Mucosa of descending colon (tissue), 3 donors: ENCODE measurements at regions not wholly inside any gene's neighbourhood (a gene's known extent, or its start where the extent isn't known, plus 50 kb on each side); places are given as distances from the start of the nearest gene placed in this dataset.
A peak's percentile ranks its signal among the peaks of the same experiment; 100 is the strongest.

Experiments
- ATAC-seq: fragments of 200-7000 bp; cut with Tn5 transposase; one replicate; pipeline ENCODE4 v1.9.1; 2020; ENCODE audit warnings: mild to moderate bottlenecking, moderate library complexity
- DNase-seq, 3 donors: peaks; one replicate each; pipeline ENCODE4 v3.0.0-alpha.2; 2020
- H3K36me3 ChIP-seq: fragments of 200-600 bp; one replicate; pipeline ENCODE4 v1.8.0; 2021; ENCODE audit warnings: low read depth, mild to moderate bottlenecking
- H3K4me1 ChIP-seq: fragments of 200-600 bp; one replicate; pipeline ENCODE4 v1.8.0; 2021; ENCODE audit warnings: low read depth, mild to moderate bottlenecking
- H3K4me3 ChIP-seq: fragments of 200-600 bp; one replicate; pipeline ENCODE4 v1.8.0; 2021; ENCODE audit warnings: mild to moderate bottlenecking
- H3K9me3 ChIP-seq: fragments of 200-600 bp; one replicate; pipeline ENCODE4 v1.8.0; 2021; ENCODE audit warnings: mild to moderate bottlenecking
- CTCF ChIP-seq: fragments of 200-600 bp; IDR thresholded peaks from one replicate; pipeline ENCODE4 v1.8.0; 2022; ENCODE audit warnings: antibody characterized with exemption, mild to moderate bottlenecking
- intact Hi-C, 2 donors: fragments of 100-400 bp; cut with DNase I in 1 of 2; cut with micrococcal nuclease in 1 of 2; formaldehyde crosslinking; loops; one replicate each; pipeline versions ENCODE4 v1.11.0 to v1.11.1; 2022; cut with DNase I, micrococcal nuclease
- donor health status: DM: no; HTN: no; CAD: no; lungs with moderate emphysema.
- donor health status: DM: no; HTN: no; CAD: no.
- donor health status: DM: no; HTN: yes; CAD: no.

- Histone ChIP-seq H3K4me3 (no peak overlapping the region), H3K36me3 (no peaks in the 10 kb centered on the region), H3K4me1 (no peaks in the 10 kb centered on the region), H3K9me3 (no peaks in the 10 kb centered on the region)
- intact Hi-C loops, result no loop called here
- DNase-seq (peak in 1 of 3 donors; percentile 25), ATAC-seq (peak; percentile 40)
- TF ChIP-seq CTCF, result no peak
Observed at GRCh38 chr3:177753451-177754155, 556.3 kb upstream of the TBL1XR1 start.

GRCh38 chr3:177754508-177754921 lies 557.2 kb upstream of the TBL1XR1 start:
- Histone ChIP-seq H3K4me1 (no peaks in the 10 kb centered on the region), H3K4me3 (no peak overlapping the region), H3K9me3 (no peaks in the 10 kb centered on the region), H3K36me3 (no peaks in the 10 kb centered on the region)
- intact Hi-C loops, result no loop called here
- ATAC-seq (no peak), DNase-seq (no peak)
- no peak for TF ChIP-seq CTCF

- no peaks in the 10 kb centered on the region for H3K36me3 ChIP-seq
- DNase-seq (no peak), ATAC-seq (no peak)
- no peaks in the 10 kb centered on the region for H3K4me1 ChIP-seq
- H3K4me3 ChIP-seq, result no peak overlapping the region
- intact Hi-C loops, result no loop called here
- no peak for TF ChIP-seq CTCF
- no peaks in the 10 kb centered on the region for H3K9me3 ChIP-seq
Observed at GRCh38 chr3:177758126-177758525, 560.8 kb upstream of the TBL1XR1 start.

- H3K9me3 ChIP-seq, result no peaks in the 10 kb centered on the region
- intact Hi-C loops, result no loop called here
- TF ChIP-seq CTCF, result no peak
- no peaks in the 10 kb centered on the region for H3K36me3 ChIP-seq
- no peak for DNase-seq
- no peak for ATAC-seq
- H3K4me1 ChIP-seq, result no peaks in the 10 kb centered on the region
- no peak overlapping the region for H3K4me3 ChIP-seq
Observed at GRCh38 chr3:177760803-177761202, 563.5 kb upstream of the TBL1XR1 start.

GRCh38 chr3:177764377-177764912 lies 567.2 kb upstream of the TBL1XR1 start:
- Histone ChIP-seq H3K36me3 (no peaks in the 10 kb centered on the region), H3K4me1 (no peaks in the 10 kb centered on the region), H3K4me3 (no peak overlapping the region), H3K9me3 (peaks cover 7% of the 10 kb centered on the region)
- no peak for ATAC-seq
- DNase-seq, result no peak
- TF ChIP-seq CTCF, result no peak
- intact Hi-C loops, result no loop called here
